ENCODE measurements at regions not wholly inside any gene's neighbourhood (a gene's known extent, or its start where the extent isn't known, plus 50 kb on each side); places are given as distances from the start of the nearest gene placed in this dataset.

GRCh38 chr9:115401756-115402327 is 283.9 kb upstream of the TNC start:
- no peak overlapping the region for H3T11ph ChIP-seq (ENCODE audit: low read length)
- H3K4me2 ChIP-seq (ENCODE audit: insufficient read depth, insufficient read length, low read length): no peak overlapping the region
- TF ChIP-seq, protein P1, sequence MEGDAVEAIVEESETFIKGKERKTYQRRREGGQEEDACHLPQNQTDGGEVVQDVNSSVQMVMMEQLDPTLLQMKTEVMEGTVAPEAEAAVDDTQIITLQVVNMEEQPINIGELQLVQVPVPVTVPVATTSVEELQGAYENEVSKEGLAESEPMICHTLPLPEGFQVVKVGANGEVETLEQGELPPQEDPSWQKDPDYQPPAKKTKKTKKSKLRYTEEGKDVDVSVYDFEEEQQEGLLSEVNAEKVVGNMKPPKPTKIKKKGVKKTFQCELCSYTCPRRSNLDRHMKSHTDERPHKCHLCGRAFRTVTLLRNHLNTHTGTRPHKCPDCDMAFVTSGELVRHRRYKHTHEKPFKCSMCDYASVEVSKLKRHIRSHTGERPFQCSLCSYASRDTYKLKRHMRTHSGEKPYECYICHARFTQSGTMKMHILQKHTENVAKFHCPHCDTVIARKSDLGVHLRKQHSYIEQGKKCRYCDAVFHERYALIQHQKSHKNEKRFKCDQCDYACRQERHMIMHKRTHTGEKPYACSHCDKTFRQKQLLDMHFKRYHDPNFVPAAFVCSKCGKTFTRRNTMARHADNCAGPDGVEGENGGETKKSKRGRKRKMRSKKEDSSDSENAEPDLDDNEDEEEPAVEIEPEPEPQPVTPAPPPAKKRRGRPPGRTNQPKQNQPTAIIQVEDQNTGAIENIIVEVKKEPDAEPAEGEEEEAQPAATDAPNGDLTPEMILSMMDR (conservative IDR thresholded peaks at IDR 0.05): no peak
- no peaks in the 10 kb centered on the region for H3K27me3 ChIP-seq (ENCODE audit: insufficient read depth, low read length)
- H3K4ac ChIP-seq (ENCODE audit: low read depth, low read length): no peak overlapping the region
- no peak overlapping the region for H4K8ac ChIP-seq (replicated peaks; ENCODE audit: insufficient read length, low read depth, low read length)
- H2BK5ac ChIP-seq (ENCODE audit: insufficient read length, low read length): no peak overlapping the region
- H3K9ac ChIP-seq (ENCODE audit: extremely low read depth, insufficient read length, low read length): no peak overlapping the region
- H2AFZ ChIP-seq (ENCODE audit: low read length): no peak overlapping the region
- H3K4me3 Mint-ChIP-seq: no peak overlapping the region
- H3K4me1 Mint-ChIP-seq: peaks cover 22% of the 10 kb centered on the region in 2 experiments
- H3K23me2 ChIP-seq (ENCODE audit: insufficient read length, low read depth, low read length, poor library complexity, severe bottlenecking): no peaks in the 10 kb centered on the region
- no peaks in the 10 kb centered on the region for H3K79me2 ChIP-seq (ENCODE audit: insufficient read depth, low read length)
- no peak overlapping the region for H4K91ac ChIP-seq (ENCODE audit: insufficient read length, low read depth, low read length)
- H2BK120ac ChIP-seq (ENCODE audit: low read depth, low read length, poor library complexity, severe bottlenecking): no peak overlapping the region
- H2AK5ac ChIP-seq (ENCODE audit: insufficient read length, low read length): no peak overlapping the region
- no peak overlapping the region for H2BK15ac ChIP-seq (ENCODE audit: low read depth, low read length)
- no peak overlapping the region for H2BK20ac ChIP-seq (ENCODE audit: low read depth, low read length, poor library complexity, severe bottlenecking)
- no peak overlapping the region for H3K27ac ChIP-seq (ENCODE audit: insufficient read length, low read depth, low read length)
- H3K14ac ChIP-seq (ENCODE audit: insufficient read depth, low read length): no peak overlapping the region
- H4K5ac ChIP-seq (ENCODE audit: insufficient read length, low read depth, low read length): no peak overlapping the region
- H3K27me3 Mint-ChIP-seq (ENCODE audit: low read depth): no peaks in the 10 kb centered on the region
- no peak overlapping the region for H3K27ac Mint-ChIP-seq
- DNase-seq: no peak
- H3K56ac ChIP-seq (ENCODE audit: insufficient read length, low read depth, low read length): no peak overlapping the region
- H3K18ac ChIP-seq (ENCODE audit: insufficient read length, low read depth, low read length): no peak overlapping the region
- H3K36me3 Mint-ChIP-seq (ENCODE audit: insufficient read depth in 1 of 3, low read depth in 3 of 3): peaks cover 1 to 6% (median 2%) of the 10 kb centered on the region in 3 experiments; a peak in 4 of 7 replicates
- peaks cover 15% of the 10 kb centered on the region for H3K4me1 ChIP-seq (ENCODE audit: insufficient read depth, low read length)
- no peaks in the 10 kb centered on the region for H3K9me3 ChIP-seq (ENCODE audit: control insufficient read depth, low read depth, low read length)
- no peak overlapping the region for H2BK12ac ChIP-seq (ENCODE audit: insufficient read length, low read depth, low read length)
- no peaks in the 10 kb centered on the region for H4K20me1 ChIP-seq (ENCODE audit: control insufficient read depth, insufficient read depth, insufficient read length)
- peaks cover 0 to 4% of the 10 kb centered on the region in 2 experiments; a peak in 2 of 5 replicates for H3K9me3 Mint-ChIP-seq
- H3K79me1 ChIP-seq (ENCODE audit: insufficient read depth, low read depth, low read length, poor library complexity, severe bottlenecking): no peaks in the 10 kb centered on the region
- no peak overlapping the region for H3K23ac ChIP-seq (ENCODE audit: insufficient read length, low read depth, low read length)
- WGBS (ENCODE audit: extremely low coverage, insufficient read length, low lambda C conversion rate): no CpG with 5 or more reads among the region's 3 CpGs
